ENCODE measurements at regions not wholly inside any gene's neighbourhood (a gene's known extent, or its start where the extent isn't known, plus 50 kb on each side); places are given as distances from the start of the nearest gene placed in this dataset.
"Not testable (repeated sequence)": the region's sequence is repeated elsewhere in the genome, so short reads cannot be mapped to it uniquely, and the experiment has no call there.

DNA sequence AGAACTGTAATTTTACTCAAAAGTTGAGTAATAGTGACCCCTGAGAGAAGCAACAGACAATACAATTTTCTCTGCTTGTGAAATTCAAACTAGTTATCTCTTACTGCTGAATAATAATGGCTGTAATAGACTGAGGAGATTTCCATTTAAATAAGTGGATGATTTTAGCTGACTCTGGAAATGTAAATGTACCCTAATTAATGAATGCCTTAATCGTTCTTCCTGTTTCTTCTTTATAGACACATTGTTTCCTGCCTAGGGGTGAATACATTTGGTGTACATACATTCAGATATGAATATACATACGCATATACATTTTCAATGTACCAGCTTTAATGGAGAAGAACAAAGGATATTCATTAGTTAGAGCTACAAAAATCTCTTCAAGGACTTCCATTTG is 611.9 kb downstream of the TFAP2B start:
- DNase-seq: no peak

GRCh38 chr6:51432481-51432880 is 613.8 kb downstream of the TFAP2B start:
- no peak for DNase-seq

DNA sequence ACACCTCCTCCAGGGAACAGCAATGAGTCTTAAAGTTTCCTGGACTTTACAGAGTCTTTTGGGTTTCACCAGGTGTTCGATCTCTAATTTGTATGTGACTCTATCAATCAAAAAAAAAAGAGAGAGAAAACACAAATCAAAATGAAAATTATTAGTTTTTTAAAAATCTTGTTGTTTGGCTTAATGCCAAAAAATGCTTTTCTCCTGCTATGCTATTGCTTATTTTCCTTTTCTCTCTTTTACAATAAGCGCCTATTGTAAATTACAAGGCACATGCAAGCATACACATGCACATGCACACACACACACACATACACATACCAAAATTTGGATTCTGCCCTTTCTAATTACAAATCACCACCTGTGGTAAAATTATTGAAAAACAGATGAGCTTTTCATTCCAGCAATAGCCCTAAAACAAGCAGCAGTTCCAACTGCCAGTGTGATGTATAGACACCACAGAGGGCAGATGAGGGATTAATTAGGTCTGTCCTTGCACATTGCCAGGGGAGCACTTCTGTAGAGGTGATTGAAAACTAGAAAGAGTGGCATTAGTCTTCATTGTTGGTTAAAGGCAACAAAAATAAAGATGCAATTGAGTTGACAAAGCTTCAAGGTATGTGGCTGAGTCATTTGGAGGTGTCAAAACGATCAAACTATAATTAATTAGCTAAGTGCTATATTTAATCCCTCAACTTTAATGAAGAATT is 631.7 kb downstream of the TFAP2B start:
- no peak for DNase-seq

DNA sequence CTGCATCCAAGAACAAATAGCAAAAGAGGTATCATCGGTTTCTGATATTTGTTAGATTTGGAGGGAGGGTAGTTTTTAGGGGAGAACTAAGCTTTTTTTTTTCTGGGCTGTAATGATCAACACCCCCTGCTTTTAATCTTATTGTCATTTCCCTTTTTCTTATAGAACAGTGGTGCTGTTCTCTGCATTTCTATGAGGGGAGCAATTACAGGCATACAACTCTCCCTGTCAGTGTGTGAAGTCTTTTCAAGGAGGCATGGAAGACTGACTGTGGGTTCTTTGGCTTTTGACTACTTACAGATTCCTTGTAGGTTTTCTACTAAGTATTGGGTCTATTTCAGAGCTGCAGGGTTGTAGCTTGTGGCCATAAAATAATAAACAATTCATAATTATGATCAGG is 632.3 kb downstream of the TFAP2B start:
- DNase-seq: no peak

GRCh38 chr6:51456282-51456681 is 631.1 kb downstream of the PKHD1 start:
- no peak for DNase-seq

- no peak for DNase-seq
These were observed 627.5 kb downstream of the PKHD1 start for GRCh38 chr6:51459958-51460357.

DNA sequence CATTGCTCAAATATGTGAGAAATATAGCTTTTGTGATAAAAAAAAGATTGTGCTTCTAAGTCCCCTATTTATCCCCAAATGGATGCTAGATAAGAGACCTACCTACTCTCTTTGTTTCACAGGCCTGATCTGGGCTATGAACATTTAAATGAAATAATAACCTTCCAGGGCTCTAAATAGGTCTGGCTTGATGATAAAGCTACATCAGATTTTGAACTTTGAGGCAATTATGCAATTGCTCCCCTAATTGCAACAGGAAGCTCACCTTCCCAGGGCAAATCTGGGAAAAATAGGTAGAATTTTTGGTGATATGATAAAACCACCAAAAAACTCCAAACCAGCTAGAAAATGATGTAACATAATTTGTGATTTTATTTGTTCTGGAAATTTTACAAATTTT is 624.5 kb downstream of the PKHD1 start:
- no peak for DNase-seq

DNA sequence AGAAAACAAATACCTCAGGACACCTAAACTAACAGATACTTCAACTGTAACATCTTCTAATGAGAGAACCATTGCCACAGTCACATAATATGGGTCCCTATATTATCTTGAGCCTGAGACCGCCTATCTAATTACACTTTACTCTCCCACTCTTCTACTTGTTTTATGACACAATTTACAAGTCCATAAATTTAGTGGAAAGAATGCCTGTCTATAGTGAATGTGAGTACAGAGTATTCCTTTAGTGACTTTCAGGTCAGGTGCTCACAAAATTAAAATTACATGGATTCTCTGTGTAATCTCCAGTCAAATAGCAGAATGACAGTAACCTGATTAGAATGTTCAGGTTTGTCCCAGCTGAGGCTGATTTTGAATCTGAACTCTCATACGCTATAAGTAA is 624.1 kb downstream of the PKHD1 start:
- no peak for DNase-seq

- DNase-seq: no peak
These were observed 622.5 kb downstream of the PKHD1 start for GRCh38 chr6:51464956-51465355.

DNA sequence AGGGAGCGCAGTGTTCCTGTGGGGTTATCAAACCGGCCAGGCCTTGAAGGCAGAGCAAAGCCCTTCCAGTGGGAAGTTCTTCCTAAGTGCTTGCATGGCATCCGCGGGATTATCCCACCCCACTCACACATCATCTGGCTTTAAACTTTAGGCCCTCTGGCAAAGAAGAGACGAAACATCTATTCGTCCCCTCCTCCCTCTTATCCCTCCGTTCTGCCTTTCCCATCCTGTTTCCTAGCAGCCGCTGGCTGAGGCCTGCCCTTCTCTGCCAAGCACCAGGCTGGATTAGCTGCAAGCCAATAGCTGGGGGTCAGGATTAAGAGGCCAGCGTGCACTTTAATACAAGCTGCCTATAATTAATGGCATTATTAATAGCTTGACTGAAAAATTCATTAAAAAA is 621.0 kb downstream of the PKHD1 start:
- DNase-seq: no peak

DNA sequence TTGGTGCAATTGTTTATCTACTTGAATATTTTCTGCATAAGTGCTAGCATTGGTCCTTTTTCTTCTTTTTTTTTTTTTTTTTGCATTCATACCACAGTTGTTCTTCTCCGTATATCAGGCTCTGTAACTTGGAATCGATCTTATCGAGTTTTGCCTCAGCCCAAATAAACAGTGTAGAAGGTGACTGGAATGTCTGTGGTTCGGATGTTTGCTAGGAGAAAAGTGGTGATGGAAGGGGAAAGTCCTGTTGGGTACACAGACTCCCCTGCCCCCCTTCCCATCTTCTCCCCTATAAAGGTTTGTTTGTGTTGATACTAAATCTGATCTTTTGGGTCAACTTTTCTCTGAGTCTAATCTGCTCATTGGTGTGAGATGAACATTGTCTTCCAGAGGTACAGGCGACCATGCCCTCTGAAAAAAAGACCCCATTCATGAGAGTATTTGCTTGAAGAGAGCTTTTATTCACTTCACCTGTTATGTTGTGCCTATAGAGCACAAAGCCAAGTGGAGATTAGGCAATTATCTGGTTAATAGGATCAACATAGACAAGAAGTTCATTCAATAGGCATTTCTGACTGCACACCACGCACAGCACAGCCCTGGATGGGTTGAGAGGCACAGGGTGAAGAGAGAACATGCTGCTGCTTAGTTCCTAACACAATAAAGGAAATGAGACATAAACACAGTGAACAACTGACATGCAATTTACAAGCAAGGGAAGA is 620.0 kb downstream of the PKHD1 start:
- DNase-seq: no peak

GRCh38 chr6:51468704-51469103 is 618.7 kb downstream of the PKHD1 start:
- no peak for DNase-seq

- no peak for DNase-seq
These were observed 614.5 kb downstream of the PKHD1 start for GRCh38 chr6:51472745-51473487.

- DNase-seq: no peak
These were observed 613.1 kb downstream of the PKHD1 start for GRCh38 chr6:51474022-51474975.

DNA sequence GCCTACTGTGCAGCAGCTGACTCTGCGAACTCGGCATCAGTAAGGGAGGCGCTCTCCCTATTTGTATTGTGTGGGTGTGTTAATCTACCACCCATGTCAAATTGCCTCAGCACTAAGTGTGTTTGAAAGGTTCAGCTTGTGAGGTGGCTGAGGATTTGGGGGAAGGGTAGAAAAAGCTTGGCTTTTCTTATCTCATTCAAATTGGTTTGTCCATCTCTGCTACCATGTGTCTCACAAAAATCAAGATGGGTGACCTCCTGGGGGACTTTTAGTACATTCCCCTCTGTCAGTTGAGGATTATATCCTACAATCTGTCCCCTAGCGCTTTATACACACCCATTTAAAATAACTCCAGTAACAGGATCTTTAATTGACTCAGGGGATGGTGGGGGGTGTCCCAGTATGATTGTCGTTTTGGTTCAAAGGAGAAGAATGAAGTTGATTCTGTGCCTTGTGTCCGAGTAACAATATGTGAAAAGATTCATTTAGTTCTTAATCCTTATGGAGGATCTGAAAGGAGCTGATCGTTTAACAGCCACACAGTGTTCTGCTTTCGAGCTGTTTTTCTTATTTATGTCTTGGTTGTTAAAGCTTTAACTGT is 609.6 kb downstream of the PKHD1 start:
- no peak for DNase-seq

- no peak for DNase-seq
These were observed 608.1 kb downstream of the PKHD1 start for GRCh38 chr6:51479296-51479695.

DNA sequence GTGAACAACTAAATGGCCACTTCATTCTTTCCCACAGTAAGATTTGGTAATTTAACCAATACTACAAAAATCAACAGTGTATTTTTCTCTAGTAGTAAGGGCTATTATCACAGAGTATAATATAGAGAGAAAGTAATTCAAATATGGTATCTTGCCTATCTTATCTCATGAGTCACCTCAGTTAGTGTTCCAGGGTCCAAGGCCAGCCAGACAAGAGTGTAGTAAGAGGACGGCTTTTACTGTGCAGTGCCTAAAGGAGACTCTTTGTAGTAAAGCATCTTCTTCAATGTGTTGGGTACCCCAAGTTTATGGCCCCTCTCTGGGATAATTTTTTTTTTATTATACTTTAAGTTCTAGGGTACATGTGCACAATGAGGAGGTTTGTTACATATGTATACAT is 607.4 kb downstream of the PKHD1 start:
- no peak for DNase-seq

- not testable (repeated sequence) for DNase-seq
These were observed 601.5 kb downstream of the PKHD1 start for GRCh38 chr6:51485869-51486268.

DNA sequence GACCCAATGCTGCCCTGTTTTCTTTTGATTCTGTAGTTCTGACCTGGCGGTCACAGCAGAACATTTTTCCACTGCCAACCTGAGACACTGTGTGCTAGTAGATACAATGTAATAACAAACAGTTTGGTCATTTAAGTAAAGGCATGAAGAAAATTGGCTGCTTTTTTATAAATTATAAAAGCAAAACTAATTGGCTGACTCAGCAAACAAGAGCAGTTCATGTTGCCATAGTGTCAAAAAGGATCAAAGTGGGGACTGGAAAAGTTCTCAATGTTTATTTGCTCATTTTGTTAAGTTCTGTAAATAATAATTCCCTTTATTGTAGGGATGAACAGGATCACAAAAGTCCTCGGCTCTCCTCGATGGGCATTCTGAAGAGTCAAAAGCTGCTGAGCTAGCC is 599.5 kb downstream of the PKHD1 start:
- DNase-seq: no peak

DNA sequence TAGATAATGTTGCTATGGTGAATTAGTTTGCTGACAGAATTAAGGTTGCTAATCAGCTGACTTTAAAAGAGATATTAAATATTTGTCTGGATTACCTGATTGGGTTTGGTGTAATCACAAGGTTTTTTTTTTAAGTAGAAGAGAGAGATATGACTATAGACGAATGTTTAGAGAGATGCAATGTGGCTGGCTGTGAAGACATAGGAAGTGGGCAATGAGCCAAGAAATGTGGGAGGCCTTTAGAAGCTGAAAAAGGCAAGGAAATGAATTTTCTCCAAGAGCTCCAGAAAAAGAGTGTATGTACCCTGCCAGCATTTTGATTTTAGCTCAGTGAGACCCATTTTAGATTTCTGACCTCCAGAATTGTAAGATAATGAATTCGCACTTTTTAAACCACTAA is 598.3 kb downstream of the PKHD1 start:
- DNase-seq: no peak

DNA sequence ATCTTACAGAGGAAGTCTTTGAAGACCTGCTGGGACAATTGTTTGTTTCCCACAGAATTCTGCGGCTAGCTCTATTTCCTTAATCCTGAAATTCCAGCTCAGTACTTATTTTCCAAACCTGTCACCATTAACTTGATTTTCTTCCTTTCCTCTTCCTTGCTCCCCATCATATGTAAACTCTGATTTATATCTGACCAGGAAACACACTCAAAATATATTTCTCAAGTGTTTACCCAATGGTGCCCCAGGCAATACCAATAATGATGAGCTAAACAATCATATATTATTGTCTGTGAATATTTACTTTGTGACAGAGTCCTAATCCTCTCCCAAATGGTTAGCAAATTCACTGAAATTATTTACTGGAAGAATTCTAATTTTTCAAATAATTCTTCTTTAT is 597.3 kb downstream of the PKHD1 start:
- no peak for DNase-seq

GRCh38 chr6:51494342-51494741 is 593.1 kb downstream of the PKHD1 start:
- DNase-seq: no peak
